D721Med (cell line): ENCODE measurements at regions not wholly inside any gene's neighbourhood (a gene's known extent, or its start where the extent isn't known, plus 50 kb on each side); places are given as distances from the start of the nearest gene placed in this dataset.

Experiments used
- DNase-seq: peaks from one replicate; pipeline ENCODE4 v3.0.0; 2011; ENCODE audit warnings: low spot score; ENCODE audit not compliant: insufficient read length
- FAIRE-seq: peaks from 2 replicates; lab custom pipeline; 2011; peaks lifted over from hg19 to GRCh38; lab: Jason Lieb, UNC
- CTCF ChIP-seq: IDR thresholded peaks from 2 replicates; pipeline ENCODE4 v1.5.1; 2012; ENCODE audit warnings: mild to moderate bottlenecking, control low read depth; ENCODE audit not compliant: insufficient read depth; ENCODE audit errors: missing control alignments

- FAIRE-seq (no peak), DNase-seq (no peak)
- no peak for TF ChIP-seq CTCF
Measured at GRCh38 chr9:86802900-86803673, 144.2 kb downstream of the GAS1 start.

GRCh38 chr9:86801246-86801645, 146.1 kb downstream of the GAS1 start:
- DNase-seq = no peak
- no peak for TF ChIP-seq CTCF
- no peak for FAIRE-seq

GRCh38 chr9:86800681-86801080, 146.6 kb downstream of the GAS1 start:
- TF ChIP-seq CTCF = no peak
- DNase-seq (no peak), FAIRE-seq (no peak)

- no peak for DNase-seq
- no peak for TF ChIP-seq CTCF
- no peak for FAIRE-seq
Measured at GRCh38 chr9:86798966-86799365, 148.3 kb downstream of the GAS1 start.

GRCh38 chr9:86796666-86797065, 150.6 kb downstream of the GAS1 start:
- FAIRE-seq (no peak), DNase-seq (no peak)
- no peak for TF ChIP-seq CTCF

- no peak for DNase-seq
- no peak for TF ChIP-seq CTCF
Measured at GRCh38 chr9:86795823-86796553, 151.3 kb downstream of the GAS1 start.

GRCh38 chr9:86795047-86795442, 152.3 kb downstream of the GAS1 start:
- no peak for DNase-seq
- TF ChIP-seq CTCF = no peak
- no peak for FAIRE-seq

More at GRCh38 chr9:86795823-86796553, 151.3 kb downstream of the GAS1 start:
- no peak for FAIRE-seq
